ENCODE measurements at regions not wholly inside any gene's neighbourhood (a gene's known extent, or its start where the extent isn't known, plus 50 kb on each side); places are given as distances from the start of the nearest gene placed in this dataset.
"Not testable (repeated sequence)": the region's sequence is repeated elsewhere in the genome, so short reads cannot be mapped to it uniquely, and the experiment has no call there.

DNA sequence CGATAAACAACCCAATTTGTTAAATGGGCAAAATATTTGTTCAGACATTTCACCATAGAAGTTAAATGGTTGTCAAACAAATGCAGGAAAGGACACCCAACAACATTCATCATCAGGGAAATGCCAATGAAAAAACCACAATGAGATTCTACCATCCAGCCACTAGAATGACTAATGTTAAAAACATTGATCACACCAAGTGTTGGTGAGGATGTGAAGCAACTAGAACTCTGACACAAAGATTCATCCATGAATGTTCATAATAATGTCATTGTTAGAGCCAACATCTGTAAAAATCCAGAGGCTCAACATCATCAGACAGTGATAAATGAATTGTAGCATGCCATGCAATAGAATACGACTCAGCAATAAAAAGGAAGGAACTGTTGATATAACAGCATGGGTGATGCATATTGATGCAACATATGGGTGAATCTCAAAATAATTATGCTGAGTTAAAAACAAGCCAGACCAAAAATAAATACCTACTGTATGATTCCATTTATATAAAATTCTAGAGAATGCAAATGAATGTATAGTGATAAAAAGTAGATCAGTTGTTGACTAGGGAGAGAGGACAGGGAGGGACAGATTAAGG lies 55.9 kb upstream of the UNC5A start:
- Histone ChIP-seq H3F3A (ENCODE audit: low read depth) (peaks cover 6% of the 10 kb centered on the region), H2AFZ (replicated peaks) (no peak overlapping the region), H3K9ac (no peak overlapping the region), H3K36me3 (no peaks in the 10 kb centered on the region), H3K27me3 (no peaks in the 10 kb centered on the region), H3K4me1 (no peaks in the 10 kb centered on the region), H3K4me3 (no peak overlapping the region), H3K79me2 (ENCODE audit: low read depth) (no peaks in the 10 kb centered on the region), H3K4me2 (no peak overlapping the region), H3K27ac (no peak overlapping the region), H3K9me3 (ENCODE audit: low read depth) (no peaks in the 10 kb centered on the region), H4K20me1 (ENCODE audit: low read depth) (no peaks in the 10 kb centered on the region)
- Mint-ChIP-seq H3K9me3 (no peaks in the 10 kb centered on the region), H3K36me3 (no peaks in the 10 kb centered on the region), H3K4me1 (peaks cover 3% of the 10 kb centered on the region), H3K4me3 (no peak overlapping the region), H3K27me3 (ENCODE audit: insufficient read depth, low read depth) (peaks cover 6% of the 10 kb centered on the region), H3K27ac (no peak overlapping the region)
- DNase-seq (ENCODE audit: low spot score): no peak
- TF ChIP-seq, protein P1, sequence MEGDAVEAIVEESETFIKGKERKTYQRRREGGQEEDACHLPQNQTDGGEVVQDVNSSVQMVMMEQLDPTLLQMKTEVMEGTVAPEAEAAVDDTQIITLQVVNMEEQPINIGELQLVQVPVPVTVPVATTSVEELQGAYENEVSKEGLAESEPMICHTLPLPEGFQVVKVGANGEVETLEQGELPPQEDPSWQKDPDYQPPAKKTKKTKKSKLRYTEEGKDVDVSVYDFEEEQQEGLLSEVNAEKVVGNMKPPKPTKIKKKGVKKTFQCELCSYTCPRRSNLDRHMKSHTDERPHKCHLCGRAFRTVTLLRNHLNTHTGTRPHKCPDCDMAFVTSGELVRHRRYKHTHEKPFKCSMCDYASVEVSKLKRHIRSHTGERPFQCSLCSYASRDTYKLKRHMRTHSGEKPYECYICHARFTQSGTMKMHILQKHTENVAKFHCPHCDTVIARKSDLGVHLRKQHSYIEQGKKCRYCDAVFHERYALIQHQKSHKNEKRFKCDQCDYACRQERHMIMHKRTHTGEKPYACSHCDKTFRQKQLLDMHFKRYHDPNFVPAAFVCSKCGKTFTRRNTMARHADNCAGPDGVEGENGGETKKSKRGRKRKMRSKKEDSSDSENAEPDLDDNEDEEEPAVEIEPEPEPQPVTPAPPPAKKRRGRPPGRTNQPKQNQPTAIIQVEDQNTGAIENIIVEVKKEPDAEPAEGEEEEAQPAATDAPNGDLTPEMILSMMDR (IDR thresholded peaks at IDR 0.05): no peak
- no peak for TF ChIP-seq EZH2 (IDR thresholded peaks at IDR 0.05)
- TF ChIP-seq EZH2phosphoT487 (IDR thresholded peaks at IDR 0.05): no peak

GRCh38 chr5:176755593-176755992 lies 54.8 kb upstream of the UNC5A start:
- not testable (repeated sequence) for DNase-seq (ENCODE audit: low spot score); H3K9ac ChIP-seq; H3K4me1 Mint-ChIP-seq; H3K4me1 ChIP-seq; H3F3A ChIP-seq (ENCODE audit: low read depth); H3K27ac ChIP-seq; H3K36me3 ChIP-seq; H3K27me3 Mint-ChIP-seq (ENCODE audit: insufficient read depth, low read depth); H3K9me3 Mint-ChIP-seq; H3K4me2 ChIP-seq; H3K36me3 Mint-ChIP-seq; H3K27me3 ChIP-seq; H3K27ac Mint-ChIP-seq; H3K4me3 ChIP-seq; H3K4me3 Mint-ChIP-seq; H3K9me3 ChIP-seq (ENCODE audit: low read depth); H2AFZ ChIP-seq (replicated peaks); H4K20me1 ChIP-seq (ENCODE audit: low read depth); H3K79me2 ChIP-seq (ENCODE audit: low read depth)

DNA sequence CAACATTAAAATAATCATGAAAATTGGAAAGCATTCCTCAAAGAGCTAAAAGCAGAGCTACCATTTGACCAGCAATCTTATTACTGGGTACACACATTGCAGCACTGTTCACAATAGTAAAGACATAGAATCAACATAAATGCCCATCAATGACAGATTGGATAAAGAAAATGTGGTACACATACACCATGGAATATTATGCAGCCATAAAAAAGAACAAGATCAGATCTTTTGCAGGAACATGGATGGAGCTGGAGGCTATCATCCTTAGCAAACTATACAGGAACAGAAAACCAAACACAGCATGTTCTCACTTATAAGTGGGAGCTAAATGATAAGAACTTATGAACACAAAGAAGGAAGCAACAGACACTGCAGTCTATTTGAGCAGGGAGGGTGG lies 52.8 kb upstream of the UNC5A start:
- not testable (repeated sequence) for H4K20me1 ChIP-seq (ENCODE audit: low read depth); H2AFZ ChIP-seq (replicated peaks); H3K27me3 ChIP-seq; H3K79me2 ChIP-seq (ENCODE audit: low read depth); H3K36me3 Mint-ChIP-seq; H3K36me3 ChIP-seq; H3K9me3 ChIP-seq (ENCODE audit: low read depth); H3K4me3 Mint-ChIP-seq; H3K4me1 Mint-ChIP-seq; H3K9ac ChIP-seq; H3F3A ChIP-seq (ENCODE audit: low read depth); H3K27ac ChIP-seq; H3K9me3 Mint-ChIP-seq; DNase-seq (ENCODE audit: low spot score); H3K4me1 ChIP-seq; H3K27ac Mint-ChIP-seq; H3K4me3 ChIP-seq; H3K4me2 ChIP-seq
- peaks cover 13% of the 10 kb centered on the region for H3K27me3 Mint-ChIP-seq (ENCODE audit: insufficient read depth, low read depth)
